ENCODE measurements at regions not wholly inside any gene's neighbourhood (a gene's known extent, or its start where the extent isn't known, plus 50 kb on each side); places are given as distances from the start of the nearest gene placed in this dataset.

GRCh38 chr2:20539776-20540586 is 93.1 kb downstream of the RHOB start:
- TF ChIP-seq SMC3 (IDR thresholded peaks at IDR 0.05; ENCODE audit: low read depth, low read length) (no peak), CTCF (conservative IDR thresholded peaks at IDR 0.05; ENCODE audit: low read depth, low read length) (no peak)
